VCaP (cell line): ENCODE measurements at regions not wholly inside any gene's neighbourhood (a gene's known extent, or its start where the extent isn't known, plus 50 kb on each side); places are given as distances from the start of the nearest gene placed in this dataset.
A peak's percentile ranks its signal among the peaks of the same experiment; 100 is the strongest.

Source experiments
- H3K27ac ChIP-seq: fragments of 450-650 bp; 2 replicates; pipeline ENCODE4 v1.5.1; 2017
- CTCF ChIP-seq: fragments of 450-650 bp; conservative IDR thresholded peaks from 2 replicates; pipeline ENCODE4 v1.5.1; 2017; ENCODE audit warnings: mild to moderate bottlenecking, moderate library complexity

GRCh38 chr12:124372831-124373230 is 77.9 kb downstream of the RFLNA start:
- peak overlapping the region; percentile 100 for H3K27ac ChIP-seq
- TF ChIP-seq CTCF = no peak

GRCh38 chr12:124371970-124372555 is 77.2 kb downstream of the RFLNA start:
- TF ChIP-seq CTCF = no peak
- H3K27ac ChIP-seq = peak overlapping the region; percentile 100

GRCh38 chr12:124371366-124371765 is 76.5 kb downstream of the RFLNA start:
- TF ChIP-seq CTCF = no peak

GRCh38 chr12:124370851-124371250 is 76.0 kb downstream of the RFLNA start:
- peak overlapping the region; percentile 100 for H3K27ac ChIP-seq
- no peak for TF ChIP-seq CTCF

More at GRCh38 chr12:124371366-124371765, 76.5 kb downstream of the RFLNA start:
- peak overlapping the region; percentile 100 for H3K27ac ChIP-seq

GRCh38 chr12:124370384-124370783 is 75.5 kb downstream of the RFLNA start:
- peak overlapping the region; percentile 100 for H3K27ac ChIP-seq
- TF ChIP-seq CTCF = no peak

- TF ChIP-seq CTCF = no peak
- H3K27ac ChIP-seq = peak overlapping the region; percentile 100
Measured at GRCh38 chr12:124369827-124370378, 75.0 kb downstream of the RFLNA start.

GRCh38 chr12:124369055-124369826 is 74.3 kb downstream of the RFLNA start:
- H3K27ac ChIP-seq = peak overlapping the region; percentile 100
- TF ChIP-seq CTCF = peak; percentile 32
